ENCODE measurements at regions not wholly inside any gene's neighbourhood (a gene's known extent, or its start where the extent isn't known, plus 50 kb on each side); places are given as distances from the start of the nearest gene placed in this dataset.

DNA sequence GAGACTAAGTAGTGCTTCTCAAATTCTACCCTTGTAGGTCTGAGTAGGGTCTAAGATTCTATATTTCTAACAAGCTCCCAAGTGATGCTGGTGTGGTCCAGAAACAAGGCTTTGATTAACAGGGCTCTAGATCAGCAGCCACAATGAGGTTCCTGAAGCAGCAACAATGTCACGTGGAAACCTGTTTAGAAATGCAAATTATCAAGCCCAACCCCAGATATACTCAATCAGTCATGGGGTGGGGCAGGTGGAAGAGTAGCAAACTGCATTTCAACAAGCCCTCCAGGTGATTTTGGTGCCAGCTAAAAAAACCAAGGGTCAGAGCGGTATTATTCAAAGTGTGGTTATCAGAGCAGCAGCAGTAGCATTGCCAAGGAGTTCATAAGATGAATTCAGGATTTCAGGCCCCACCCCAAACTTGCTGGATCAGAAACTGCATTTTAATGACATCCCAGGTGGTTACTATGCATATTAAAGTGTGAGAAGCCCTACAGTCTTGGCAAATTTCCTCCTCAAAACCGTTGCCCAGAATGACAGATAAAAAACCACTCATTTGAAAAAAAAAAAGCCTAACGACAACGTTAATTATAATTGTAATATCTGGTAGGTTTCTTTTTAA is 199.2 kb downstream of the AHR start:
- 81 to 100% methylated on average over 1 to 2 of the region's 5 CpGs for WGBS, 2 experiments (ENCODE audit: insufficient coverage in 2 of 2)
- Histone ChIP-seq H3K36me3 (ENCODE audit: control insufficient read depth, insufficient read depth, low read length) (no peaks in the 10 kb centered on the region), H3K4me3 (ENCODE audit: extremely low read depth, insufficient read depth, low read length, poor library complexity, severe bottlenecking) (no peak overlapping the region), H3K9me3 (ENCODE audit: control insufficient read depth, low read length) (no peaks in the 10 kb centered on the region), H3K27ac (ENCODE audit: low read depth, low read length, severe bottlenecking) (no peak overlapping the region), H3K4me1 (ENCODE audit: control insufficient read depth, insufficient read depth, low read length, poor library complexity, severe bottlenecking) (peaks cover 4% of the 10 kb centered on the region)

DNA sequence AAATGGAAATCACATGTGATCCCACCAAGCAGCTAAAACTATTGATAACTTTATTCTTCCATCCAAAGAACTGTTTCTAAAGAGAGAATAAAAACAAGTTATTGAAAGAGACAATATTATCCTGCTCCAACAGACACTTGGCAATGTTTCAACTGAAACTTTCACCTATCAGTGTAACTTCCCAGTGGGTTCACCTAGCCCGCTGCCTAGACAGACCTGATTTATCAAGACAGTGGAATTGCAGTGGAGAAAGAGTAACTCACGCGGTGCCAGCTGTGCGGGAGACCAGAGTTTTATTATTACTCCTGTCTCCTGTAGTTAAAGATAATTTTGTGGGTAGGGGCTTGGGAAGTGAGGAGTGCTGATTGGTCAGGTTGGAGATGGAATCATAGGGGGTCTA is 199.8 kb downstream of the AHR start:
- Histone ChIP-seq H3K27ac (ENCODE audit: low read depth, low read length, severe bottlenecking) (no peak overlapping the region), H3K4me3 (ENCODE audit: extremely low read depth, insufficient read depth, low read length, poor library complexity, severe bottlenecking) (no peak overlapping the region), H3K9me3 (ENCODE audit: control insufficient read depth, low read length) (no peaks in the 10 kb centered on the region), H3K4me1 (ENCODE audit: control insufficient read depth, insufficient read depth, low read length, poor library complexity, severe bottlenecking) (peaks cover 4% of the 10 kb centered on the region), H3K36me3 (ENCODE audit: control insufficient read depth, insufficient read depth, low read length) (no peaks in the 10 kb centered on the region)
- WGBS, 2 experiments (ENCODE audit: insufficient coverage in 2 of 2) = 100% methylated on average over 3 of the region's 4 CpGs

DNA sequence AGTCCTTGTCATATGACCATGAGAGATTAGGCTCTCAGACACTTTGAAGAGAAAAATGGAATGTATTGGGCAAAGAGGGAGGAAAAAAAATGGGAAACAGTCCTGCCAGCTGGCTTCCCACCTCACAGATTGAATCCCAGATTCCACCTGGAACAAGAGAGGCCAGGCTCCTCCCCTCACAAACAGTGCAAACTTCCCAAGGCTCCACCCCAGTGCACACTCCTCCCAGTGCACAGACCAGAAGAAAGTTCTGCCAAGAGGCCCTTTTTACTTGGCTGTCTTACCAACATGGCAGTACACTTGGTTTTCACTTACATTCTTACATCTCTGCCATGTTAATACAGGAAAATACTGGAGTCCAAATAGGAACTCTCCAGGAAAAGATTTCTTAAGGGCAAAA is 202.3 kb downstream of the AHR start:
- H3K4me1 ChIP-seq (ENCODE audit: control insufficient read depth, insufficient read depth, low read length, poor library complexity, severe bottlenecking) = peaks cover 4% of the 10 kb centered on the region

DNA sequence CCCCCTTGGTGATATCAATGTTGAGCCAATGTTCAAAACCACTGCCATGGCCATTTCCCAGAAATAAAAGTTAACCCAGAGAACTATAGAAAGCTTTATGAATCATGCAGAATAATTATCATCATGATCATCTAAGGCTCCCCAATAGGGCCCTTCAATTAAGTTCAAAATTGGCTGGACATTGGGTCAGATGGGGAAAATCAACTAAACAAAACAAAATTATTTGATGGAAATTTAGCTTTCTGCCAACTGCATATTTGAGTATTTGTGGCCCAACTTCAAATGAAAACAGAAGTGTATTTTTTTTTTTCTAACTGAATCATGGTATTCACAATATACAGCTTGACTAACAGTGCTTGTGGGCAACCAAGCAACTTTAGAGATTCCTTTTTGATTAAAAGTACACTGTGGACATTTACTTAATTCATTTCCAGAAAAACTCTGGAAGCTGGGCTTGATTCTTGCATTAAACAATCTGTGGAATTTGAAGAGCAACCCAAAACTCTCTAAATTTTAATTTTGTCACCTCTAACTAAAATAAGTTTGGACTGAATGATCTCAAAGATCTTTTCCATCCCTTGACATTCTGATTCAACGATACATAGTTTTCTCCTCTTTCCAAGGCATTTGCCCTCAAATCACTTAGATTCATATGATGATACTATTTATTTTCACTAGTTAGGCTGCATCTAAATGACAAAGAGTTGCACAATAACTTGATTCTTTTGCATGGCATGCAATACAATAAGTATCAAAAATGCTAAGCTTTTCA is 203.2 kb downstream of the AHR start:
- Histone ChIP-seq H3K36me3 (ENCODE audit: control insufficient read depth, insufficient read depth, low read length) (no peaks in the 10 kb centered on the region), H3K9me3 (ENCODE audit: control insufficient read depth, low read length) (no peaks in the 10 kb centered on the region), H3K4me1 (ENCODE audit: control insufficient read depth, insufficient read depth, low read length, poor library complexity, severe bottlenecking) (peaks cover 4% of the 10 kb centered on the region), H3K4me3 (ENCODE audit: extremely low read depth, insufficient read depth, low read length, poor library complexity, severe bottlenecking) (no peak overlapping the region), H3K27ac (ENCODE audit: low read depth, low read length, severe bottlenecking) (no peak overlapping the region)
- WGBS, 2 experiments (ENCODE audit: insufficient coverage in 2 of 2) = no CpG with 5 or more reads among the region's 1 CpG

More for the DNA sequence above, 202.3 kb downstream of the AHR start:
- Histone ChIP-seq H3K4me3 (ENCODE audit: extremely low read depth, insufficient read depth, low read length, poor library complexity, severe bottlenecking) (no peak overlapping the region), H3K27ac (ENCODE audit: low read depth, low read length, severe bottlenecking) (no peak overlapping the region), H3K36me3 (ENCODE audit: control insufficient read depth, insufficient read depth, low read length) (no peaks in the 10 kb centered on the region), H3K9me3 (ENCODE audit: control insufficient read depth, low read length) (no peaks in the 10 kb centered on the region)

DNA sequence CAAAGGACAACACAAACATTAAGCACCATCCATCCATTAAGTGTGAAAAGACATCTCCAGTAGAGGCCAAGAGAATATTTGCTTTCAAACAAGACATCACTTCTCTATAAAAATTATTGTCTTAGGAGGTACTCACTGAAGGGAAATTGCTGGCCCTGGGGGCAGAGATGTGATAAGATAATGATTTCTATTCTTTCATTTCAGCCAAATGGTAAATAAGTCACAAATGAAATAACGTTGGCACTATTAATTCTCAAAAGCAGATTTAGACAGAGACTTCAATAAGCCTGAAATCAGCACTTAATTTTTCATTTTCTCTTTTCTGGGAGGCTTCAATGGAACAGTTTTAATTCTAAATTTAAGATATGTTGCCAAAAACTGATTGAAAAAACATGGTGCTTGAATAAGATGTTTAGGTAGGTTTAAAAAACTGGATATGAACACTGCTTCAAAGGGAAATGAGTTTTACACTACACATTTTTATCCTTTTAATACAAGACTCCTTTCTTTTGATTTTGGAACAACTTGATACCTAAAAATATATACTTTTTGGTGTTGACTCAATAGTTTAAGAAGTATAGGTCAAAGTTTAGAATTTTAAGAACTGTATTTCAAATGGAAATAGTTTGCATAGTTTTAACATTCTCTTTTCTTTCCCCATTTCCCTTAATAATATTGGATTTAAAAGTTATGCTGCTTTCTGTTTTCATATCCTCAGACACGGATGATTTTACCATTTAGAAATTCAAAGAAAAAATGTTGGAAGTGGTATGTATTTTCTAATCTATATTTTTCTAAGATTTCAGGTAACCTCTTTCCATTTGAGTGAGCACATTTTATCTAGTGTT is 204.0 kb downstream of the AHR start:
- no peak overlapping the region for H3K27ac ChIP-seq (ENCODE audit: low read depth, low read length, severe bottlenecking)
- H3K36me3 ChIP-seq (ENCODE audit: control insufficient read depth, insufficient read depth, low read length) = no peaks in the 10 kb centered on the region
- 80% methylated on average over 1 of the region's 2 CpGs; no CpG with 5 or more reads in 1 of the 2 experiments for WGBS, 2 experiments (ENCODE audit: insufficient coverage in 2 of 2)
- H3K9me3 ChIP-seq (ENCODE audit: control insufficient read depth, low read length) = no peaks in the 10 kb centered on the region
- H3K4me3 ChIP-seq (ENCODE audit: extremely low read depth, insufficient read depth, low read length, poor library complexity, severe bottlenecking) = no peak overlapping the region
- H3K4me1 ChIP-seq (ENCODE audit: control insufficient read depth, insufficient read depth, low read length, poor library complexity, severe bottlenecking) = no peaks in the 10 kb centered on the region

DNA sequence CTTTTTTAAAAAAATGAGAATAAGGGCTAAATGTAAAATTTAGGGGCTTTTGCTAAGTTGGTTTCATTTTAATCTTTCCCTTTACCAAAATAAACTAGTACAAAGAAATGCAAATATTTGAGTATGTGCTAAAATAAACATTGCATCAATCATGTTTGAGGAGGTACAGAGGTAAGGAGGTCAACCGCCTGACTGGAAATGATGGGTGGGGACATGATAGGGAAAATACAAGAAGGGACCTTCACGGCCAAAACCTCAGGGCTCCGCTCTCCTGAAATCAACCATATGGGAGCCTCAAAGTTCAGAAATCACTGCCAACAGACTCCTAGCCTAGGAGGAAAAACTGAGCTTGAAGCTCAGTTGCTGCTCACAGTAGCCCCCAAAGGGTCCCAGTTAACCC is 207.6 kb downstream of the AHR start:
- H3K9me3 ChIP-seq (ENCODE audit: control insufficient read depth, low read length) = no peaks in the 10 kb centered on the region
- H3K36me3 ChIP-seq (ENCODE audit: control insufficient read depth, insufficient read depth, low read length) = no peaks in the 10 kb centered on the region
- WGBS, 2 experiments (ENCODE audit: insufficient coverage in 2 of 2) = 57 to 67% methylated on average over 3 of the region's 3 CpGs
- H3K4me3 ChIP-seq (ENCODE audit: extremely low read depth, insufficient read depth, low read length, poor library complexity, severe bottlenecking) = no peak overlapping the region
- no peak overlapping the region for H3K27ac ChIP-seq (ENCODE audit: low read depth, low read length, severe bottlenecking)
- H3K4me1 ChIP-seq (ENCODE audit: control insufficient read depth, insufficient read depth, low read length, poor library complexity, severe bottlenecking) = no peaks in the 10 kb centered on the region

DNA sequence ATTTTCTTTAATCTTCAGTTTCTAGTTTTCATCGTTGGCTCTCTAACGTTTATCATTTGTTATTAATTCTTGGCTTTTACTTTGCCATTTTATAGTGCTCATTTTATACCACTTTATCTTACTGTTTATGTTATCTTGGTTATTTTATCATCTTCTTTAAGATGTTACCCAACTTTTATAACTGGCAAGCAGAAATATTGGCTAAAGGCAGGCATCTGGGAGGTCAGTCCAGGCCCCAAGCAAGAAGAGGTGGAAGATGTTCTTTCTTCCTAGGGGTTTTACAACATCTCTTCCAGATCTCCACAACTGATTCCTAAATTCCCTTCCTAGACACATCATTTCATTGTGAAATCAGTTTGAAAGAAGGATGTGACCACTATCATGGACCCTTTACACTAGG is 208.1 kb downstream of the AHR start:
- H3K36me3 ChIP-seq (ENCODE audit: control insufficient read depth, insufficient read depth, low read length) = no peaks in the 10 kb centered on the region
- H3K4me1 ChIP-seq (ENCODE audit: control insufficient read depth, insufficient read depth, low read length, poor library complexity, severe bottlenecking) = no peaks in the 10 kb centered on the region
- no peaks in the 10 kb centered on the region for H3K9me3 ChIP-seq (ENCODE audit: control insufficient read depth, low read length)
- WGBS, 2 experiments (ENCODE audit: insufficient coverage in 2 of 2) = no CpG with 5 or more reads among the region's 2 CpGs
- no peak overlapping the region for H3K4me3 ChIP-seq (ENCODE audit: extremely low read depth, insufficient read depth, low read length, poor library complexity, severe bottlenecking)
- H3K27ac ChIP-seq (ENCODE audit: low read depth, low read length, severe bottlenecking) = no peak overlapping the region

DNA sequence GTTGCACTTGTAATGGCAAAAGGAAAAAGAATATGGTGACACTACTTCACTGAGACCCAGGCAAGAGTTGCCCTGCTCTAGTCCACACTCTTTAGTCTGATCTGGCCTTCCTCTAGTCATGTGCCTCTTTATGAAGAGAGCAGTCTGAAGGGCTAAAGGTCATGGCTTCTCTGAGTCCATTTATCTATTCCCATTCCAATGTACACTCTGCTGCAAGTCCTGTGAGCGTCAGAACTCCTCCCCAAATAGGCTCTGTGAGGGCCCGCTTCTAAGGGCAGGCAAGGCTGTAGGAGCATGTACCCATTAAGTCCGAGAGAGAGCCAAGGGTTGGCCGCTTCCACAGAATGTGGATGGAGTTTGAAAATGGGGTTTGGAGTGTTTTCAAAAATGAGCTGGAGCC is 209.3 kb downstream of the AHR start:
- Histone ChIP-seq H3K4me1 (ENCODE audit: control insufficient read depth, insufficient read depth, low read length, poor library complexity, severe bottlenecking) (no peaks in the 10 kb centered on the region), H3K9me3 (ENCODE audit: control insufficient read depth, low read length) (no peaks in the 10 kb centered on the region), H3K4me3 (ENCODE audit: extremely low read depth, insufficient read depth, low read length, poor library complexity, severe bottlenecking) (no peak overlapping the region), H3K27ac (ENCODE audit: low read depth, low read length, severe bottlenecking) (no peak overlapping the region), H3K36me3 (ENCODE audit: control insufficient read depth, insufficient read depth, low read length) (no peaks in the 10 kb centered on the region)
- 87 to 100% methylated on average over 1 to 3 of the region's 4 CpGs for WGBS, 2 experiments (ENCODE audit: insufficient coverage in 2 of 2)

DNA sequence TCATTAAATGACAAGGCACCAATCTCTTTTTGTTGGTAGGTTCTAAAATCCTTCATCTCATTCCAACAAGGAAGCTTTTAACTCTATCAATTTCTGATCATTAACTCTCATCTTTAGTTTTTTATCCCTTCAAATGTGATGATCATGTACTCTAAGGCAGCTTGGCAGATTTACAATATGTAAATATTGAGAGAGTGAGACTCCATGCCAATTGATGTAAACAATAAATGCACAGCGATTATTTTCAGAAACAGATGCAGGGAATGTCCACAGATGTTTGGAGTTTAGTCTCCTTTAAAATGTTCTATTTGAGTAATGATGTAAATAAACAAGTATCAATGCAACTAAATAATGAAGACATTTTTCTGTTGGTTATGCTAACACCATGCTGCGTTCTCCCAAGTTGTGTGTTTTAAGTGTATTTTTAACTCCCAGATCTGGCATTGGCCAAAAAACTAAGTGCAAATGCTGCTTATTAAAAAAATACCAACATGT is 213.8 kb downstream of the AHR start:
- Histone ChIP-seq H3K36me3 (ENCODE audit: control insufficient read depth, insufficient read depth, low read length) (no peaks in the 10 kb centered on the region), H3K9me3 (ENCODE audit: control insufficient read depth, low read length) (no peaks in the 10 kb centered on the region), H3K27ac (ENCODE audit: low read depth, low read length, severe bottlenecking) (no peak overlapping the region), H3K4me3 (ENCODE audit: extremely low read depth, insufficient read depth, low read length, poor library complexity, severe bottlenecking) (no peak overlapping the region), H3K4me1 (ENCODE audit: control insufficient read depth, insufficient read depth, low read length, poor library complexity, severe bottlenecking) (no peaks in the 10 kb centered on the region)
- 100% methylated on average over 1 of the region's 2 CpGs; no CpG with 5 or more reads in 1 of the 2 experiments for WGBS, 2 experiments (ENCODE audit: insufficient coverage in 2 of 2)

DNA sequence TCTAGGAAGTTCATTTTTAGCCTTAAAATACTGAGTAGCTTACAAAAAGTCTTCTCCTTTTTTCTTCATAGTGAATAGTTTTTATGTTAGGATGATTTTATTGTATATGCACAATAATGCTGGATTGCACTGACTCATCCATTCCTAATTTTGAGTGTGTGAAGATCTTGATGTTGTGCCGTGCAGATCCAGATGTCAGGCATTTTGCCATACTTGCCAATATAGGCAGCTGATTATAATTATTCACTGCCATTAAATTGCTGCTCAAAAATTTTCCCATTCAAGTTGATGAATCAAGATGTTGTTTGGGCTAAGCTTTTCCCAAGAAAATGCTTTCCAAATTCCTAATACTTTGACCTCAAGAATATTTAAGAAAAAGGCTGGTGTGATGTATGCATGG is 218.3 kb downstream of the AHR start:
- WGBS, 2 experiments (ENCODE audit: insufficient coverage in 2 of 2) = no CpG with 5 or more reads among the region's 1 CpG
- H3K27ac ChIP-seq (ENCODE audit: low read depth, low read length, severe bottlenecking) = no peak overlapping the region
- no peaks in the 10 kb centered on the region for H3K9me3 ChIP-seq (ENCODE audit: control insufficient read depth, low read length)
- no peaks in the 10 kb centered on the region for H3K36me3 ChIP-seq (ENCODE audit: control insufficient read depth, insufficient read depth, low read length)
- no peak overlapping the region for H3K4me3 ChIP-seq (ENCODE audit: extremely low read depth, insufficient read depth, low read length, poor library complexity, severe bottlenecking)
- peaks cover 10% of the 10 kb centered on the region for H3K4me1 ChIP-seq (ENCODE audit: control insufficient read depth, insufficient read depth, low read length, poor library complexity, severe bottlenecking)
